GM12878 (cell line): ENCODE measurements at regions not wholly inside any gene's neighbourhood (a gene's known extent, or its start where the extent isn't known, plus 50 kb on each side); places are given as distances from the start of the nearest gene placed in this dataset.

Experiments
- ATAC-seq: fragments of 200-7000 bp; cut with Tn5 transposase; 3 replicates; pipeline ENCODE4 v1.9.1; 2020; ENCODE audit warnings: mild to moderate bottlenecking, moderate library complexity
- BruUV-seq: library from RNA; stranded (reverse); fragments of 400-500 nt; replicated peaks from 2 replicates; lab custom pipeline; 2021; lab: Mats Ljungman, UMichigan
- CTCF ChIA-PET: fragments of 300-600 bp; sonication (Branson Sonifier 250); formaldehyde crosslinking; extraction: SDS; loops from one replicate; lab custom pipeline; 2021; ENCODE audit warnings: inconsistent platforms; lab: Yijun Ruan, JAX
- POLR2A ChIA-PET: fragments of 350-600 bp; formaldehyde crosslinking; extraction: SDS; loops from one replicate; lab custom pipeline; 2021; ENCODE audit warnings: inconsistent platforms; lab: Charles Lee
- RAD21 ChIA-PET: fragments of 300-600 bp; sonication (Branson Sonifier 250); formaldehyde crosslinking; loops from one replicate; lab custom pipeline; 2023; ENCODE audit warnings: antibody characterized with exemption; ENCODE audit not compliant: unreplicated experiment; lab: Charles Lee
- SMC1A ChIA-PET: fragments of 300-600 bp; sonication (Branson Sonifier 250); formaldehyde crosslinking; loops from one replicate; lab custom pipeline; 2023; ENCODE audit not compliant: unreplicated experiment, uncharacterized antibody; lab: Charles Lee
- DNase-seq: peaks from one replicate; pipeline ENCODE4 v3.0.0-alpha.2; 2011; ENCODE audit warnings: low read depth, low spot score
- FAIRE-seq: peaks from 3 replicates; lab custom pipeline; 2011; peaks lifted over from hg19 to GRCh38; lab: Jason Lieb, UNC
- H2AFZ ChIP-seq: 2 replicates; pipeline ENCODE4 v1.6.0; 2011; ENCODE audit warnings: low read depth, low read length, control low read depth; ENCODE audit not compliant: control insufficient read depth
- H3K27ac ChIP-seq: 2 replicates; pipeline ENCODE4 v1.5.1; 2011; ENCODE audit warnings: control low read depth; ENCODE audit not compliant: control insufficient read depth, insufficient read depth
- H3K27me3 ChIP-seq, 2 experiments: replicated peaks in 1 of 2; 2 replicates each; pipeline versions ENCODE4 v1.6.0 to v1.6.1; 2011; ENCODE audit warnings: low read length in 1 of 2; ENCODE audit not compliant: control insufficient read depth in 2 of 2, insufficient read depth in 2 of 2
- H3K36me3 ChIP-seq, 2 experiments: 2 replicates each; pipeline ENCODE4 v1.5.1; 2011; ENCODE audit warnings: low read length in 1 of 2; ENCODE audit not compliant: control insufficient read depth in 2 of 2, insufficient read depth in 2 of 2
- H3K4me1 ChIP-seq: 2 replicates; pipeline ENCODE4 v1.6.1; 2011; ENCODE audit warnings: mild to moderate bottlenecking, low read length, moderate library complexity, mixed read lengths; ENCODE audit not compliant: control insufficient read depth, insufficient read depth
- H3K4me2 ChIP-seq: 2 replicates; pipeline ENCODE4 v1.6.0; 2011; ENCODE audit warnings: control low read depth; ENCODE audit not compliant: control insufficient read depth, insufficient read depth
- H3K4me3 ChIP-seq: fragments of 200-600 bp; sonication (generic); 2 replicates; pipeline ENCODE4 v1.5.1; 2016
- H3K79me2 ChIP-seq: 2 replicates; pipeline ENCODE4 v1.6.0; 2011; ENCODE audit warnings: low read length; ENCODE audit not compliant: control insufficient read depth, insufficient read depth
- H3K9ac ChIP-seq: 2 replicates; pipeline ENCODE4 v1.8.0; 2011; ENCODE audit warnings: low read length, control low read depth, mixed read lengths; ENCODE audit not compliant: control insufficient read depth, insufficient read depth
- H3K9me3 ChIP-seq: replicated peaks from 3 replicates; pipeline ENCODE4 v1.5.1; 2011; ENCODE audit warnings: mild to moderate bottlenecking, low read length; ENCODE audit not compliant: control insufficient read depth, insufficient read depth
- H4K20me1 ChIP-seq: 2 replicates; pipeline ENCODE4 v1.6.0; 2011; ENCODE audit not compliant: control insufficient read depth, insufficient read depth
- BRCA1 ChIP-seq: IDR thresholded peaks from 2 replicates; pipeline ENCODE4 v1.6.1; 2011; ENCODE audit warnings: low read depth, low read length, improper control_type of control experiment
- CREB1 ChIP-seq: IDR thresholded peaks from 2 replicates; pipeline ENCODE4 v1.6.1; 2012; ENCODE audit warnings: low read depth, mild to moderate bottlenecking, inconsistent platforms
- ESRRA ChIP-seq: IDR thresholded peaks from 2 replicates; pipeline ENCODE4 v1.6.1; 2012; ENCODE audit warnings: mild to moderate bottlenecking, low read length, improper control_type of control experiment
- GATAD2B ChIP-seq: fragments of 450-650 bp; conservative IDR thresholded peaks from 2 replicates; pipeline ENCODE4 v1.6.1; 2017; ENCODE audit warnings: low read depth, mild to moderate bottlenecking, moderate library complexity
- HDAC2 ChIP-seq: fragments of 200-600 bp; sonication (generic); IDR thresholded peaks from 2 replicates; pipeline ENCODE4 v1.6.1; 2017
- IRF4 ChIP-seq: IDR thresholded peaks from 2 replicates; pipeline ENCODE4 v1.6.1; 2011; ENCODE audit warnings: low read depth, low read length
- MEF2A ChIP-seq: IDR thresholded peaks from 2 replicates; pipeline ENCODE4 v1.6.1; 2011; ENCODE audit warnings: low read depth, mild to moderate bottlenecking, low read length, moderate library complexity; ENCODE audit not compliant: insufficient read depth
- MTA3 ChIP-seq: IDR thresholded peaks from 2 replicates; pipeline ENCODE4 v1.6.1; 2012; ENCODE audit warnings: low read length, inconsistent platforms, borderline replicate concordance
- NR2C1 ChIP-seq: fragments of 450-650 bp; IDR thresholded peaks from 2 replicates; pipeline ENCODE4 v1.6.1; 2017; ENCODE audit warnings: antibody characterized with exemption, mild to moderate bottlenecking, moderate library complexity
- NR2C2 ChIP-seq: IDR thresholded peaks from 2 replicates; pipeline ENCODE4 v1.6.1; 2011; ENCODE audit warnings: borderline replicate concordance, low read depth; ENCODE audit not compliant: control insufficient read depth, insufficient read length
- RAD21 ChIP-seq: IDR thresholded peaks from 2 replicates; pipeline ENCODE4 v1.6.1; 2011; ENCODE audit warnings: mild to moderate bottlenecking, low read depth, low read length, moderate library complexity; ENCODE audit not compliant: insufficient read depth
- SKIL ChIP-seq: fragments of 450-650 bp; IDR thresholded peaks from 2 replicates; pipeline ENCODE4 v1.6.1; 2017; ENCODE audit warnings: mild to moderate bottlenecking, low read depth, inconsistent platforms; ENCODE audit not compliant: poor library complexity, severe bottlenecking
- WRNIP1 ChIP-seq: IDR thresholded peaks from 2 replicates; pipeline ENCODE4 v1.6.1; 2011; ENCODE audit warnings: low read depth, low read length, improper control_type of control experiment, borderline replicate concordance
- whole genome bisulfite sequencing: methylation state at CpG from one replicate; pipeline ENCODE4 v1.1.6; 2016; ENCODE audit warnings: low lambda C conversion rate; ENCODE audit not compliant: insufficient replicate concordance, insufficient coverage; ENCODE audit errors: missing lambda C conversion rate; 5-methylcytosine and 5-hydroxymethylcytosine counted together
- in situ Hi-C: fragments of 300-500 bp; cut with MboI; formaldehyde crosslinking; loops from 9 replicates; pipeline ENCODE4 v1.14.3; 2018; ENCODE audit warnings: mixed read lengths
- intact Hi-C: fragments of 100-400 bp; cut with micrococcal nuclease; formaldehyde crosslinking; loops from one replicate; pipeline ENCODE4 v1.14.2; 2022; ENCODE audit not compliant: unreplicated experiment
- TF ChIP-seq, protein P1 (sequence below): fragments of 450-650 bp; IDR thresholded peaks from 2 replicates; pipeline ENCODE4 v1.6.1; 2017; ENCODE audit warnings: mild to moderate bottlenecking, moderate library complexity
- TF ChIP-seq, protein P2 (sequence below): IDR thresholded peaks from 2 replicates; pipeline ENCODE4 v1.6.1; 2012; ENCODE audit warnings: mild to moderate bottlenecking, low read depth, low read length

DNA sequence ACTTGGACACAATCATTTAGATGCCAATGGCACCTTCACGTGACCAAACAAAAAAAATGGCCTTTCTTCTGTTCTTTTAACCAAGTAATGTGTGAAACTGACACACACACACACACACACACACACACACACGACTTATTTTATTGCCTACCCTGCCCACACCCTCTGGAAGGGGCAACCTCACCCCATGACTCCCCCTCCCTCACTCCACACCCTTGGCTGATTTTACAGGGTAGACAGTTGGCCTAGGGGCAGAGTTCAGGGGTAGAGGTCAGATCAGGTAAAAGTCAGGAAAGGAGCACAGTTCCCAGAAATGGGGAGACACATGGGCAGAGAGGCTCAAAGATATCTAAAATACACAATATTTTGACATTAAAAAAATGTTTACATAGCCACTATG lies 144.8 kb upstream of the GJB5 start (continued):
- TF ChIP-seq RAD21, result no peak
- no peak for TF ChIP-seq CREB1

- intact Hi-C loops (no loop called here), in situ Hi-C loops (no loop called here)
- H3K36me3 ChIP-seq, result no peaks in the 10 kb centered on the region
- H3K27me3 ChIP-seq, result peaks cover 0 to 4% of the 10 kb centered on the region in 2 experiments; a peak in 2 of 4 replicates
- ChIA-PET CTCF (no interaction called here), SMC1A (no interaction called here), POLR2A (no interaction called here), RAD21 (no interaction called here)
- 48% methylated on average over 5 of the region's 5 CpGs for WGBS
- no peaks in the 10 kb centered on the region for H3K79me2 ChIP-seq
- no TSS peak for BruUV-seq
- no peak overlapping the region for H3K27ac ChIP-seq
- FAIRE-seq (no peak), DNase-seq (no peak), ATAC-seq (no peak)
- no peaks in the 10 kb centered on the region for H4K20me1 ChIP-seq
- H2AFZ ChIP-seq, result no peak overlapping the region
- no peaks in the 10 kb centered on the region for H3K4me1 ChIP-seq
- no peak overlapping the region for H3K4me2 ChIP-seq
- no peaks in the 10 kb centered on the region for H3K9me3 ChIP-seq
- no peak overlapping the region for H3K4me3 ChIP-seq
- no peak overlapping the region for H3K9ac ChIP-seq
- TF ChIP-seq HDAC2, result no peak
- TF ChIP-seq GATAD2B, result no peak
- no peak for TF ChIP-seq SKIL
- no peak for TF ChIP-seq ESRRA
- no peak for TF ChIP-seq NR2C1
- no peak for TF ChIP-seq MTA3
- no peak for TF ChIP-seq IRF4
- no peak for TF ChIP-seq BRCA1
- TF ChIP-seq, protein P1, sequence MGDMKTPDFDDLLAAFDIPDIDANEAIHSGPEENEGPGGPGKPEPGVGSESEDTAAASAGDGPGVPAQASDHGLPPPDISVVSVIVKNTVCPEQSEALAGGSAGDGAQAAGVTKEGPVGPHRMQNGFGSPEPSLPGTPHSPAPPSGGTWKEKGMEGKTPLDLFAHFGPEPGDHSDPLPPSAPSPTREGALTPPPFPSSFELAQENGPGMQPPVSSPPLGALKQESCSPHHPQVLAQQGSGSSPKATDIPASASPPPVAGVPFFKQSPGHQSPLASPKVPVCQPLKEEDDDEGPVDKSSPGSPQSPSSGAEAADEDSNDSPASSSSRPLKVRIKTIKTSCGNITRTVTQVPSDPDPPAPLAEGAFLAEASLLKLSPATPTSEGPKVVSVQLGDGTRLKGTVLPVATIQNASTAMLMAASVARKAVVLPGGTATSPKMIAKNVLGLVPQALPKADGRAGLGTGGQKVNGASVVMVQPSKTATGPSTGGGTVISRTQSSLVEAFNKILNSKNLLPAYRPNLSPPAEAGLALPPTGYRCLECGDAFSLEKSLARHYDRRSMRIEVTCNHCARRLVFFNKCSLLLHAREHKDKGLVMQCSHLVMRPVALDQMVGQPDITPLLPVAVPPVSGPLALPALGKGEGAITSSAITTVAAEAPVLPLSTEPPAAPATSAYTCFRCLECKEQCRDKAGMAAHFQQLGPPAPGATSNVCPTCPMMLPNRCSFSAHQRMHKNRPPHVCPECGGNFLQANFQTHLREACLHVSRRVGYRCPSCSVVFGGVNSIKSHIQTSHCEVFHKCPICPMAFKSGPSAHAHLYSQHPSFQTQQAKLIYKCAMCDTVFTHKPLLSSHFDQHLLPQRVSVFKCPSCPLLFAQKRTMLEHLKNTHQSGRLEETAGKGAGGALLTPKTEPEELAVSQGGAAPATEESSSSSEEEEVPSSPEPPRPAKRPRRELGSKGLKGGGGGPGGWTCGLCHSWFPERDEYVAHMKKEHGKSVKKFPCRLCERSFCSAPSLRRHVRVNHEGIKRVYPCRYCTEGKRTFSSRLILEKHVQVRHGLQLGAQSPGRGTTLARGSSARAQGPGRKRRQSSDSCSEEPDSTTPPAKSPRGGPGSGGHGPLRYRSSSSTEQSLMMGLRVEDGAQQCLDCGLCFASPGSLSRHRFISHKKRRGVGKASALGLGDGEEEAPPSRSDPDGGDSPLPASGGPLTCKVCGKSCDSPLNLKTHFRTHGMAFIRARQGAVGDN, result no peak
- TF ChIP-seq, protein P2, sequence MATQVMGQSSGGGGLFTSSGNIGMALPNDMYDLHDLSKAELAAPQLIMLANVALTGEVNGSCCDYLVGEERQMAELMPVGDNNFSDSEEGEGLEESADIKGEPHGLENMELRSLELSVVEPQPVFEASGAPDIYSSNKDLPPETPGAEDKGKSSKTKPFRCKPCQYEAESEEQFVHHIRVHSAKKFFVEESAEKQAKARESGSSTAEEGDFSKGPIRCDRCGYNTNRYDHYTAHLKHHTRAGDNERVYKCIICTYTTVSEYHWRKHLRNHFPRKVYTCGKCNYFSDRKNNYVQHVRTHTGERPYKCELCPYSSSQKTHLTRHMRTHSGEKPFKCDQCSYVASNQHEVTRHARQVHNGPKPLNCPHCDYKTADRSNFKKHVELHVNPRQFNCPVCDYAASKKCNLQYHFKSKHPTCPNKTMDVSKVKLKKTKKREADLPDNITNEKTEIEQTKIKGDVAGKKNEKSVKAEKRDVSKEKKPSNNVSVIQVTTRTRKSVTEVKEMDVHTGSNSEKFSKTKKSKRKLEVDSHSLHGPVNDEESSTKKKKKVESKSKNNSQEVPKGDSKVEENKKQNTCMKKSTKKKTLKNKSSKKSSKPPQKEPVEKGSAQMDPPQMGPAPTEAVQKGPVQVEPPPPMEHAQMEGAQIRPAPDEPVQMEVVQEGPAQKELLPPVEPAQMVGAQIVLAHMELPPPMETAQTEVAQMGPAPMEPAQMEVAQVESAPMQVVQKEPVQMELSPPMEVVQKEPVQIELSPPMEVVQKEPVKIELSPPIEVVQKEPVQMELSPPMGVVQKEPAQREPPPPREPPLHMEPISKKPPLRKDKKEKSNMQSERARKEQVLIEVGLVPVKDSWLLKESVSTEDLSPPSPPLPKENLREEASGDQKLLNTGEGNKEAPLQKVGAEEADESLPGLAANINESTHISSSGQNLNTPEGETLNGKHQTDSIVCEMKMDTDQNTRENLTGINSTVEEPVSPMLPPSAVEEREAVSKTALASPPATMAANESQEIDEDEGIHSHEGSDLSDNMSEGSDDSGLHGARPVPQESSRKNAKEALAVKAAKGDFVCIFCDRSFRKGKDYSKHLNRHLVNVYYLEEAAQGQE, result no peak
- no peak for TF ChIP-seq NR2C2
- TF ChIP-seq MEF2A, result no peak
- no peak for TF ChIP-seq WRNIP1
Observed at GRCh38 chr1:34611571-34611970, 143.3 kb upstream of the GJB5 start.
